ENCODE measurements at regions not wholly inside any gene's neighbourhood (a gene's known extent, or its start where the extent isn't known, plus 50 kb on each side); places are given as distances from the start of the nearest gene placed in this dataset.

- H4K20me1 ChIP-seq (ENCODE audit: control insufficient read depth, insufficient read depth) = no peaks in the 10 kb centered on the region
- in situ Hi-C loops (cut with MboI) (no loop called here), intact Hi-C loops (cut with micrococcal nuclease; ENCODE audit: unreplicated experiment) (loop anchor here (5.0 kb wide), 1 partner anchor 449 kb away; no protein-coding TSS in a partner anchor)
- H3K79me2 ChIP-seq (ENCODE audit: control insufficient read depth, insufficient read depth, low read length) = no peaks in the 10 kb centered on the region
- RAD21 ChIA-PET (ENCODE audit: unreplicated experiment) = no interaction called here
- H3K4me2 ChIP-seq (ENCODE audit: control insufficient read depth, insufficient read depth) = no peak overlapping the region
- BruUV-seq (replicated peaks) = no TSS peak
- DNase-seq (ENCODE audit: low read depth, low spot score) (no peak), ATAC-seq (no peak), FAIRE-seq (no peak)
- 45% methylated on average over 3 of the region's 3 CpGs for WGBS (ENCODE audit: insufficient coverage, insufficient replicate concordance, low lambda C conversion rate, missing lambda C conversion rate)
- no peaks in the 10 kb centered on the region for H3K27me3 ChIP-seq (replicated peaks in 1 of 2; ENCODE audit: control insufficient read depth in 2 of 2, insufficient read depth in 2 of 2, low read length in 1 of 2)
- no peaks in the 10 kb centered on the region for H3K4me1 ChIP-seq (ENCODE audit: control insufficient read depth, insufficient read depth, low read length)
- no peak for TF ChIP-seq NFIC (IDR thresholded peaks at IDR 0.05; ENCODE audit: low read depth, low read length)
- TF ChIP-seq E2F4 (IDR thresholded peaks at IDR 0.05; ENCODE audit: low read depth, low read length) = no peak
- no peak for TF ChIP-seq BACH1 (IDR thresholded peaks at IDR 0.05; ENCODE audit: borderline replicate concordance)
- no peak for TF ChIP-seq ZNF592 (IDR thresholded peaks at IDR 0.05)
- TF ChIP-seq ATF3 (IDR thresholded peaks at IDR 0.05; ENCODE audit: borderline replicate concordance, extremely low read depth, low read depth, low read length) = no peak
- TF ChIP-seq BMI1 (IDR thresholded peaks at IDR 0.05; ENCODE audit: borderline replicate concordance) = no peak
- no peak for TF ChIP-seq ZBED1 (IDR thresholded peaks at IDR 0.05; ENCODE audit: borderline replicate concordance)
- TF ChIP-seq CHD2 (IDR thresholded peaks at IDR 0.05; ENCODE audit: borderline replicate concordance, low read depth, low read length) = no peak
- no peak for TF ChIP-seq RELB (IDR thresholded peaks at IDR 0.05; ENCODE audit: low read depth)
- TF ChIP-seq HCFC1 (IDR thresholded peaks at IDR 0.05; ENCODE audit: low read length) = no peak
- no peak for TF ChIP-seq SP1 (IDR thresholded peaks at IDR 0.05; ENCODE audit: low read depth, low read length)
- TF ChIP-seq CBX5 (IDR thresholded peaks at IDR 0.05; ENCODE audit: low read depth) = no peak
- no peak for TF ChIP-seq NR2F1 (conservative IDR thresholded peaks at IDR 0.05)
- TF ChIP-seq EED (IDR thresholded peaks at IDR 0.05; ENCODE audit: low read depth) = no peak
- no peak for TF ChIP-seq HDGF (IDR thresholded peaks at IDR 0.05)
- no peak overlapping the region for H3K27ac ChIP-seq (ENCODE audit: control insufficient read depth, insufficient read depth)
- no peak overlapping the region for H2AFZ ChIP-seq (ENCODE audit: control insufficient read depth, low read depth, low read length)
- CTCF ChIA-PET = interaction anchor here (0.6 to 1.0 kb wide), 2 partner anchors 448 to 1909 kb away, joined by 3 read pairs; no protein-coding TSS in a partner anchor
- H3K9me3 ChIP-seq (replicated peaks; ENCODE audit: control insufficient read depth, insufficient read depth, low read length) = no peaks in the 10 kb centered on the region
- H3K36me3 ChIP-seq (ENCODE audit: control insufficient read depth in 2 of 2, insufficient read depth in 2 of 2, low read length in 1 of 2) = no peaks in the 10 kb centered on the region
- SMC1A ChIA-PET (ENCODE audit: uncharacterized antibody, unreplicated experiment) = interaction anchor here (2.1 kb wide), 1 partner anchor 27 kb away, joined by 7 read pairs; no protein-coding TSS in a partner anchor
- POLR2A ChIA-PET = no interaction called here
- H3K4me3 ChIP-seq = no peak overlapping the region
- H3K9ac ChIP-seq (ENCODE audit: control insufficient read depth, insufficient read depth, low read length) = no peak overlapping the region
These were observed 413.2 kb downstream of the FGF13 start for GRCh38 chrX:138298268-138298667.

All from GM12878 (cell line).